GM21447 (cell line): ENCODE measurements at regions not wholly inside any gene's neighbourhood (a gene's known extent, or its start where the extent isn't known, plus 50 kb on each side); places are given as distances from the start of the nearest gene placed in this dataset.

Source experiments
- ATAC-seq: cut with Tn5 transposase; IDR thresholded peaks from one replicate; pipeline ENCODE4 v1.9.1; 2021; ENCODE audit not compliant: unreplicated experiment

- no peak for ATAC-seq
These were observed 208.4 kb downstream of the MYCN start for GRCh38 chr2:16148632-16149348.

DNA sequence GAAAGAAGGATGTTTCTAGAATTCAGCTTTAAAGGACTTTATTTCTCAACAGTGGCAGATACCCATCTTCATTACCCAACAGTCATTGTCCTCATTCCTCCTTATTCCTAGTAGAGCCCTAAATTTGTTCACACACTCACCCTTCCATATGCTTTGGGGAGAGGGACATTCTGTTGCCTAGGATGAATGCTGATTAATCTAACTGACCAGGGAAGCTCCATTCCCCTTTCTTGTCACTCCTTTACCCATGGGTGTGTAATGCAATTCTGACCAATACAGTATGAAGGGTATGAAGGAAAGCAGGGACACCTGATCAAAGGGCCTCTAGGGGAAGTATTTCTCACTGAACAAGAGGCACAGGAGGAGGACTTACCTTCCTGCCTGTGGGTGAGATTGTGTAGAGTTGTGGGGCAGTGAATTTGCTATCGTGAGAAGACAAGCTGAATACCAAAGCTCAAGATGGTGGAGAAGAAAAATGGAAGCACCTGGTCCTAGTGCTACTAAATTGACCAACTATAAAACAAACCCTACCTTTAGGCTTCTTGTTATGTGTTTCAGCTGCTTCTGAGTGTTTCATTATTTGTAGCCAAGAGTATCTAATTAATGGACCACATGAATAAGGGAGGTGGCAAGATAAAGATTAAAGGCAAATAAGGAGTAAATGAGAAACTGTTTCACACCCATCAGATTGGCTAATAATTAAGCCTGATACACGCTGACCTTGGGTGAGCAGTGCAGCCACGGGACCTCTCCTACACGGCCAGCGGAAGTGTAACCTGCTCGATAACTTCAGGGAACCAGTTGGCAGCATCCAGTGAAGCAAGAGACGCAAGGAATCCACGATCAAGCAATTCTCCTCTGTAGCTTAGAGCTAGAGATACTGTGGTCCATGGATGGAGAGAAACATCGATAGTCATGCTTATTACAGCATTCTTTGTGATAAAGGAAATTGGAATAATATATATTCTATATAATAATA is 202.3 kb downstream of the MYCN start:
- no peak for ATAC-seq

DNA sequence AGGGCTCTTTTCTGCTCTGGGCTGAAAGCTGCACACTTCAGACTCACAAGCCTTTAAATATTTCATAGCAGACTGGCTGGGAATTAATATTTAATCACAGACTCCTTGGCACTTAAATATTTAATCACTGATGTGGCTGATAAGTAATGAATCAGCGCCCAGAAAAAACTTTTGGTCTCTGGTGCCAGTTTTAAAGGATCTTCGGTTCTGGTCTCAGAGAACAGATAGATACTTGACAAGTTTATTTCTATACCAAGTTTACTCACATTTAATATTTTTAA is 201.2 kb downstream of the MYCN start:
- ATAC-seq = no peak

DNA sequence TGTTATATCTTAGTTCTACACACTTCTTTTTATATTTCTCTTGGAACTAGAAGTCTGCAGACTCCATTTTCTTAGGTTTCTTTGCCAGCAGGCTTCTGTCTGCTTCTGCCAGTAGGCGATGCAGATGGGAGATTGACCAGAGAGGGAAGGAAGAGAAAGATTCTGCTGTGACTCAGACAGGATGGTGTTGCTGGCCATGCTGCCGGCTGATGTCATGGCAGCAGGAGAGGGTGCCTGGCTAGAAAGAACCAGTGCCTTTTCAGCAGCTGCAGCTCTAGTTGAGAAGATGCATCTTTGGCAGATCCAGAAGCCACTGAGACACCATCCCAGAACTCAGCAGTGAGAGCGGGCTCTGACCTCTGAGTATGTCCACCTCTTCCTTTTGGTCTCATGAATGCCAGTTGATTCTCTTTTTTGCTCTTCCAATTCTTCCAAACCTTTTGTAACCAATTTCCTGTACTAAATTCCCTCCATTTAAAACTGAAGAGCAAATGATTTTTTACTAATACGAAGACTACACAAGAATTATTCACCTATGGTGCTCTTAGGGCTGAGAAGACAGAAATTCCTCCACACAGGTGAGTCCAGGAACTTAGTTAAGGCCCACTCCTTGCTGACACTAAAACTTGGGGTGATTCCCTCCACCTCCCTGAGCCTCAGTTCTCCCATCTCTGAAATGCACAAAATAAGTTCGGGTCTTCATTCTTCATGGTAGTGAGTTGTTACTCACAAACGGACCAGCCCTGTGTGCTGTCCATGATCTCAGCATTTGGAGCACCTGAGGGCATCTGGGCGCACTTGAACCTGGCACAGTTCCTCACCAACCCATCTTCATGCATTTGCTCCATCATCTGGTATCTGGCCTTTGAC is 200.7 kb downstream of the MYCN start:
- no peak for ATAC-seq

DNA sequence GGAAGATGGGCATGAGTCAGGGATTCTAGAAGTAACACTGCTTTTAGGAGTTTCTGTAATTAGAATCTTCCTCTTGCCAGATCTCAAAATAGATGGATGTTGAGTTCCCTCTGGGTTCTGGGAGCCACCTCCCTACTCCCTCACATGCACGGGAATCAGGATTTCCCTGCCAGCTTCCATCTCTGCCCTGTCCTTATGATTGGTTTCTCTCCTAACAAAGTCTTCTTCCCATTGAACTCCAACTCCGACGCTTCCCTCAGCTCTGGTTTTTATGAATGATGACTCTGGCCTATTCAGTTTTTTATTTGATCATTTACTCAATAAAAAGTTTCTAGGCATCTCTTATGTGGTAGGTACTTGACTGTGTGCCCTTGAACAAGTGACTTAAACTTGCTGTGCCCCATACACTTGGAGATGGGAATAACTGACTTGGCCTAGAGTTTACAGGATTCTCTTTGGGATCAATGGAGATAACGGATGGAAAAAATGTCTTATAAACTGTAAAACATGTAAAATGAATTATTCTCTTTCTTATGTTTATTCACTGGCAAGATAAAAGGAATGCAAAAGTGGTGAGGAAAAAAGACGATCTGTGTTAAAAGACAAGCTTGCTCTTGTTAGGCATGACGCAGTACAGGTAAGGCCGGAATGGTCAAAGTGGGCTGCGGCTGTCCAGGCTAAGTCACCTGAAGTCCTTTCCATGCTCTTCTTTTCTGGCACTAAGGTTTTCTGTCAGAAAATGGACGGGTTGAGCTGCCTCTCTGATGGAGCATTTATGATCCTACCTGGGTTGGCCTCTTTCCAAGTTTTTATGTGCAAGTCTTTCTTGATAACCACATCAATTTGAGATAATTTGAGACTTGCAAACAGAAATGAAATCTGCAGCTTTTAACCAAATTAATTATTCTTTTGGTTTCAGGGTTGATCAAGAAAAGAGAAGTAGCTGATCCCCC is 199.6 kb downstream of the MYCN start:
- no peak for ATAC-seq

DNA sequence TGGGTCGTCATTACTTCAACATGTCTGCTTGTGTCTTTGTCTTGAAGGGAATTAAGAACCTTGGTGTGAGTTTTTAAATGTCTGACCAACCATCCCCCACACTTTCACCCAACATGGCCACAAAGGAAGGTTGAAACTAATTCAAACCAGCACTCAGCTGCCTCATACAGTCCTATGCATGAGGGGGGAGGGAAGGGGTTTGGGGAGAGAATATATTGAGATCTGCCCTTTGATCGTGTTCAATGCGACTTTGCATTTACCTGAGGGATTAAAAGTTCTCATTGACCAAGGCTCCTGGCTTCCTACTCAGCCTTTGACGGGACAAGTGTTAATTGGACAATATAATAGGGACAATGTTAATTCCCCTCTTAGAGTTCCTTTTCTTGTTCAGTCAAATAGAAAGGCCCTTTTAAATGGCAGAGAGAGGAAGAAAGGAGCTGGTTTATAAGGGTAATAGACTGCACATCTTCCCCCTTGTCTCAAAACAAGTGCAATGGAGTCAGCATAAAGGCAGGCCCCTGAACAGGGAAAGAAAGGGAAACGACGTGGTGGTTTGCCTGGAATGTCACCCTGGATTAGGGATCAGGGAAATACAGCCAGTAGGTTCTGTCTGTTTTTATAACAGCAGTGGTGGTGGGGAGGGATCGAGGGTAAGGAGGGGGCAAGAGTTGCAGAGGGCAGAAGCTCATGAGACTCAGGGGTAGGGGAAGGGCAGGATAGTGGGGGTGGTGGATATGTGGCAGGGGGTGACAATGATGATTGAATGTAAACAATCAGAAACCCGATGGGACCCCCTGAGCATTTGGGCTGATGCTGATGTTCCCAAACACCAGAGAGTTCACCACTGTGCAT is 198.7 kb downstream of the MYCN start:
- ATAC-seq = no peak

DNA sequence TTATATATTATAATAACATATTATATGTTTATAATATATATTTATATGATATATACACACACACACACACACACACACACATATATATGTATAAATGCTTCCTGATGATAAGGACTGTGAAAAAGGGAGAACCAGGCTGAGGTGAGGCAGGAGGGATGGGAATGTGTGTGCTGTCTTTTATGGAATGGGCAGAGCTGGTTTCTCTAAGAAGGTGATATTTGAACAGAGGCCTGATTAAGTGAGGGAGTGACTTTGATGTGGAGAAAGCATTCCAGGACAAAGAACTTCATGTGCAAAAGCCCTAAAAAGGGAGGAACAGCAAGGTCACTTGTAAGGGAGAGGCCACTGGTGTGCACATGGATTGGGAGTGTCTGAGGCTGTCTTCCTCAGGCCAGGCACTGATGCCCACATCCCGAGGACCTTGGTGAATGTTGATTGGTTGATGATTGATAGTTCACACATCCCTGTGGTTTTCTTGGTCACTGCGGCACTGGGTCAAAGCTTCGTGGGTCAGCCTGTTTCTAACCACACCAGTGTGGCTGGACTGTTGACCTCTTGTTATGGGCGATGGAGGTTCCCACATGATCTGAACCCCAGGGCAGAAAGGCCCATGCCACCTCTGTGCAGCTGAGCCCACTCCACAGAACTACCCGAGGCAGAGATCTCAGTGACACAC is 196.9 kb downstream of the MYCN start:
- no peak for ATAC-seq

DNA sequence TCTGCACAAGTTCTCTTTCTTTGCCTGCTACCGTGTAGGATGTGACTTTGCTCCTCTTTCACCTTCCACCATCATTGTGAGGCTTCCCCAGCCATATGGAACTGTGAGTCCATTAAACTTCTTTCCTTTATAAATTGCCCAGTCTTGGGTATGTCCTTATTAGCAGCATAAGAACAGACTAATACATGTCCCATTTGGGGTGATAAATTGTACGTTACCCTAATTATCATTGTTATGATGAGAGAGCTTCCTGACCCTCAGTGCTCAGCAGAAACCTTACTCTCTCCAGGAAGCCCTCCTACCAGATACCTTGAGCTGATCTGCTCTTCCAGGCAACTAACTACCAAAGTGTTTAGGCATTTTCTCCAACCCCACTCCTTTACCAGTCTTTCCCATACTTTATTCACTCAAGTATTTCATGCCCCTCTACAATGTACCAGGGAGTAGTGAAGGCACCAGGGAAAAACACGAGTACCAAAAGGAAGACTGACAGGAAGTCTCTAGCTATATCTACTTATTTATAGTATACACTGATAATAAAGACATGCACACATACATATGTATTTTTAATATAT is 196.2 kb downstream of the MYCN start:
- no peak for ATAC-seq

GRCh38 chr2:16135913-16136310 is 195.6 kb downstream of the MYCN start:
- ATAC-seq = no peak

DNA sequence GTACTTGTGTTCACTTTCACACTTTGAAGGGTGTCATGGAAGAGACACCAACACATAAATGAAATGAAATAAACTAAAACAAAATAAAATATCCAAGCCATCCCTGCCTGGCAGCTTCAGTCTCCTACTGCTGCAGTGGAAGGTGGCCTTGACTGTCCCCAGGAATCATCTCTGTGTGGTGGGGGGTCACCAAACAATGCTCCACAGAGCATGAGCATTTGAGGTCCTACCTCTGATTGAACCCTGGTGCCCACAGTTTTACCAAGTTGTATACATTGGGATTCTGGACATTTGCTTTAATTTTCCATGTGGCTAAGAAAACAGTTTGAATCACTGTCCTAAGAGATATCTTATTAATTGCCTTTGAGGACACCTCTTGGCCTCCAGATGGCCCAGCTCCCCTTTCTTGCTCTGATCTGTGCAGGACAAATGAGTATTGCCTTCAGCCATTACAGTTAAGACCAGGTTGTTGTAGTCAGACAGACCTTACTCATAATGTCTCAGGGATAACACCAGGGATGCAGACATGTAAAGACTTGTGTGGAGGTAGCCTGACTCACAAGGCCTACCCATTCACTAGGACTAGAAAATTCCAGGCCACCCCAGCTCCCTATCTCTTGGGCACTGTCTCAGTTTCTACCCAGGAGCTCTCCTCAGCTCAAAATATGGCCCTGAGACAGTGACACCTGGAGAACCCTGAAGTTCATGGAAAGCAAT is 195.0 kb downstream of the MYCN start:
- ATAC-seq = no peak

GRCh38 chr2:16134436-16135165 is 194.3 kb downstream of the MYCN start:
- no peak for ATAC-seq

- ATAC-seq = no peak
These were observed 190.6 kb downstream of the MYCN start for GRCh38 chr2:16130906-16131400.

DNA sequence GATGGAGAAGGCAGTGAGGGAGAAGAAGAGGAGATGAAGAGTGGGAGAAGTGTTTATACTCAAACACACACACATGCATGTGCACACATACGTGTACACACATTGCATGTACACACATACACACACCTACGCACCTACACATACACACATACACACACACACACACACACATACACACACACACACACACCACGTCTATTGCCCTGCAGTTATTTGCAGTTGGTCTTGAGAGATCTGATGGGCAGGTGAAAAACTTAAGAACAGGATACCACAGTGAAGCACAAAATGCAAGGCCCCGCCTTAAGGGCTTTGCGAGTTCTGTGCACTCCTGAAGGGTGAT is 190.2 kb downstream of the MYCN start:
- no peak for ATAC-seq

DNA sequence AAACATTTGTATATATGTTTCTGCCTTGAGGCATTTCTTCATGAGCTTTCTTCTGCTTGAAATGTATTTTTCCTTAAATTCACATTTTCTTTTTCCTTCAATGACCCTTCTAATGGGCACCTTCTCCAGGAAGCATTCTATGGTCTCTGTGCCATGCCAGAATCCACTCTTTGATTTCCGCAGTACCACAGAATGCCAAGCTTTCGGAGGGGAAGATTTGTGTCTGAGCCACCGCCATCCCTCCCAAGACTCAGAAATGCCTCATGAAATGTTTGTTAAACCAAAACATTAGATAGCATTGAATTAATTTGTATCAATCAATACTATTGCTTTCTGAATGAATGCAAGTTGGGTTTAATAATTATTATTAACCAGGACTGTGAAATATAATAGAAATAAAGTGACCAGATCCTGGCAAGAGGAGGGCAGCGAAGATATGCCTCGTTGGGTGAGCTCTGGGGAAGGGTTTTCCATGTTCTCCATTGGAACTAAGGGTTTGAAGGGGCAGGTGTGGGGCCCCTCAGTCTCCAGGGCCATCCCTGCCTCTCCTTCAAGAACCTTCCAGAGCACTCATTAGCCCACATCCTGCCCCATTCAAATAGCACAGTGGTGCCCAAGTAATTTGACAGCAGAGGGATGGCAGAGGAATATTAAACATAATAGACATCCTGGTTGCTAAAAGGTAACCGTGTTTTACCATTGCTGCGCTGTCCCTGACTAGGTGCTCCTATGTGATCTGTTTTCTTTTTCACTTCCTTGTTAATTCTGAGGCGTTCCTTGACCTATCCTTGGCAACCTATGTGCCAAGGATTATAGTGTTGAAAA is 189.6 kb downstream of the MYCN start:
- no peak for ATAC-seq

DNA sequence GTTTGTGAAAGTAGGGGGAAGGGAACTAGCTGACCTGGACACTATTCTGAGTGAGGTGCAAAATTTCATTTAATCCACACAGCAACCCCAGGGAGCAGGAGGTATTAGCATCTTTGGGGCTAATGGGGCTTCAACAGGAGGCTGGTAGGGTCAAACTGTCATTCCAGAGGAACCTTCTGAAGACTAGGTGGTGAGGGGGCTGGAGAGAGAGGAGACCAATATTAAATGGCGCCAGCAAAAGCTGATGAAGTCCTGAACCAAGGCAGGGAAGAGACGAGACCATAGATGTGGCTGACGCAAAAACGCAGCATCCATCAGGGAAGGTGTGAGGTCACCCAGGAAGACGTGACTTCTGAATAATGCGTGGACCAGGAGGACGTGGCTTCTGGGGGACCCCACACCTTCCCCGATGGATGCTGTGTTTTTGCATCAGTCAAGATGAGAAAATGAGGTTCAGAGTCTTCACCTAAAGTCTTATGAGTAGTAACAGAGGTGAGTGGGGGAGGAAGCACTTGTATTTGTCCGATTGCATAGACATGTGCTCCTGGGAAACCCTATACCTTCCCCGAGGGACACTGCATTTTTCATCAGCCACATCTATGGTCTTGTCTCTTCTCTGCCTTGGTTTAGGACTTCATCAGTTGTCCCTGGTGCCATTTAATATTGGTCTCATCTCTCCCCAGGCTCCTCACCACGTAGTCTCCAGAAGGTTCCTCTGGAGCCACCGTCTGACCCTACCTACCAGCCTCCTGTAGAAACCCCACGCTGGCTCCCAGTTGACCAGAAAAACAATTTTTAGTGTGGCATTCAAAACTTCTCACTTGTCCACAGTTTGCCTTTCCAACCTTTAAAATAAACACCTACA is 188.6 kb downstream of the MYCN start:
- no peak for ATAC-seq
